ENCODE measurements at regions not wholly inside any gene's neighbourhood (a gene's known extent, or its start where the extent isn't known, plus 50 kb on each side); places are given as distances from the start of the nearest gene placed in this dataset.

GRCh38 chr2:193270816-193271215, 1076.1 kb upstream of the TMEFF2 start:
- TF ChIP-seq CTCF (IDR thresholded peaks at IDR 0.05; ENCODE audit: low read length) (no peak), EZH2 (optimal IDR thresholded peaks at IDR 0.05; ENCODE audit: low read depth, low read length) (no peak), EZH2phosphoT487 (IDR thresholded peaks at IDR 0.05; ENCODE audit: low read length) (no peak)
